ENCODE measurements at regions not wholly inside any gene's neighbourhood (a gene's known extent, or its start where the extent isn't known, plus 50 kb on each side); places are given as distances from the start of the nearest gene placed in this dataset.

DNA sequence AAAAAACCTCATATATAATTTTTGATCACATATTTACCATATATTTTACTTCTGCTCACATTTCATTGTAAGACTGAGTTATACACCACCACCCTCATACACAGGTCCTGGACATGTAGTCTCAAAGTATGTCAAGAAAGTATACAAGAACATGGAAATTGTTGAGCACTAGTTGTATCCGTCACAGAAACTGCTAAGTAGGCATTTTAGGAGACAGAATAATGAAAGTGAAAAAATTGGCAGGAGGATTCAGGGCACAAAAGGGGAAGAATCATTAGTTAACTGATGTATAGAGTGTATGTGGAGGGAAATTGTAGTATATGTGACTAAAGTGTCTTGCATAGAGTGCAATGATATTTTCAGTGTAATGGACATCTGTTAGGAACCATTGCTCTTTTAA, 458.8 kb downstream of the TFAP2B start:
- TF ChIP-seq, protein P1, sequence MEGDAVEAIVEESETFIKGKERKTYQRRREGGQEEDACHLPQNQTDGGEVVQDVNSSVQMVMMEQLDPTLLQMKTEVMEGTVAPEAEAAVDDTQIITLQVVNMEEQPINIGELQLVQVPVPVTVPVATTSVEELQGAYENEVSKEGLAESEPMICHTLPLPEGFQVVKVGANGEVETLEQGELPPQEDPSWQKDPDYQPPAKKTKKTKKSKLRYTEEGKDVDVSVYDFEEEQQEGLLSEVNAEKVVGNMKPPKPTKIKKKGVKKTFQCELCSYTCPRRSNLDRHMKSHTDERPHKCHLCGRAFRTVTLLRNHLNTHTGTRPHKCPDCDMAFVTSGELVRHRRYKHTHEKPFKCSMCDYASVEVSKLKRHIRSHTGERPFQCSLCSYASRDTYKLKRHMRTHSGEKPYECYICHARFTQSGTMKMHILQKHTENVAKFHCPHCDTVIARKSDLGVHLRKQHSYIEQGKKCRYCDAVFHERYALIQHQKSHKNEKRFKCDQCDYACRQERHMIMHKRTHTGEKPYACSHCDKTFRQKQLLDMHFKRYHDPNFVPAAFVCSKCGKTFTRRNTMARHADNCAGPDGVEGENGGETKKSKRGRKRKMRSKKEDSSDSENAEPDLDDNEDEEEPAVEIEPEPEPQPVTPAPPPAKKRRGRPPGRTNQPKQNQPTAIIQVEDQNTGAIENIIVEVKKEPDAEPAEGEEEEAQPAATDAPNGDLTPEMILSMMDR (IDR thresholded peaks at IDR 0.05): no peak
- TF ChIP-seq POLR2AphosphoS5 (IDR thresholded peaks at IDR 0.05; ENCODE audit: insufficient read depth in 1 of 2, low read depth in 1 of 2): no peak

Data from vagina (tissue), 2 donors.